Large intestine (tissue), 3 donors: ENCODE measurements at regions not wholly inside any gene's neighbourhood (a gene's known extent, or its start where the extent isn't known, plus 50 kb on each side); places are given as distances from the start of the nearest gene placed in this dataset.

Experiments used
- DNase-seq, 2 donors: peaks; one replicate each; pipeline versions ENCODE4 v3.0.0 to v3.0.0-alpha.2; 2013
- H3K27ac ChIP-seq: one replicate; pipeline ENCODE4 v1.5.1; 2013; ENCODE audit warnings: low read length
- H3K27me3 ChIP-seq: 2 replicates; pipeline ENCODE4 v1.6.1; 2013; ENCODE audit warnings: low read length; ENCODE audit not compliant: control insufficient read depth, insufficient read depth
- H3K36me3 ChIP-seq: 2 replicates; pipeline ENCODE4 v1.6.1; 2013; ENCODE audit warnings: low read length; ENCODE audit not compliant: control insufficient read depth, insufficient read depth
- H3K4me1 ChIP-seq: one replicate; pipeline ENCODE4 v1.6.1; 2013; ENCODE audit warnings: low read length; ENCODE audit not compliant: control insufficient read depth, insufficient read depth
- H3K4me3 ChIP-seq: one replicate; pipeline ENCODE4 v1.5.1; 2013; ENCODE audit warnings: low read length
- H3K9me3 ChIP-seq: one replicate; pipeline ENCODE4 v1.6.1; 2013; ENCODE audit warnings: mild to moderate bottlenecking, low read depth, low read length, moderate library complexity; ENCODE audit not compliant: control insufficient read depth
- WGBS: methylation state at CpG from one replicate; pipeline ENCODE4 v1.1.5; 2013; ENCODE audit warnings: low lambda C conversion rate; ENCODE audit not compliant: insufficient coverage; 5-methylcytosine and 5-hydroxymethylcytosine counted together

GRCh38 chr11:26805001-26805400 is 83.1 kb upstream of the SLC5A12 start:
- H3K4me3 ChIP-seq = no peak overlapping the region
- no peaks in the 10 kb centered on the region for H3K27me3 ChIP-seq
- H3K27ac ChIP-seq = no peak overlapping the region
- H3K4me1 ChIP-seq = no peaks in the 10 kb centered on the region
- DNase-seq = no peak
- H3K36me3 ChIP-seq = no peaks in the 10 kb centered on the region
- no peaks in the 10 kb centered on the region for H3K9me3 ChIP-seq

- H3K27me3 ChIP-seq = no peaks in the 10 kb centered on the region
- WGBS = 67% methylated on average over 1 of the region's 1 CpG
- no peaks in the 10 kb centered on the region for H3K36me3 ChIP-seq
- H3K4me3 ChIP-seq = no peak overlapping the region
- no peak overlapping the region for H3K27ac ChIP-seq
- no peaks in the 10 kb centered on the region for H3K9me3 ChIP-seq
- DNase-seq = no peak
- H3K4me1 ChIP-seq = no peaks in the 10 kb centered on the region
These were observed 84.4 kb upstream of the SLC5A12 start for GRCh38 chr11:26806219-26806618.

- Histone ChIP-seq H3K4me3 (no peak overlapping the region), H3K4me1 (no peaks in the 10 kb centered on the region), H3K27ac (no peak overlapping the region), H3K27me3 (no peaks in the 10 kb centered on the region), H3K36me3 (no peaks in the 10 kb centered on the region), H3K9me3 (peaks cover 8% of the 10 kb centered on the region)
- no CpG with 5 or more reads among the region's 1 CpG for WGBS
- DNase-seq = no peak
These were observed 98.9 kb upstream of the SLC5A12 start for GRCh38 chr11:26820739-26821138.

GRCh38 chr11:26823963-26824362 is 102.1 kb upstream of the SLC5A12 start:
- Histone ChIP-seq H3K27me3 (no peaks in the 10 kb centered on the region), H3K4me3 (no peak overlapping the region), H3K9me3 (peaks cover 8% of the 10 kb centered on the region), H3K4me1 (no peaks in the 10 kb centered on the region), H3K36me3 (no peaks in the 10 kb centered on the region), H3K27ac (no peak overlapping the region)
- DNase-seq = no peak
- WGBS = 88% methylated on average over 1 of the region's 2 CpGs

GRCh38 chr11:26827567-26828081 is 105.8 kb upstream of the SLC5A12 start:
- Histone ChIP-seq H3K4me3 (no peak overlapping the region), H3K4me1 (no peaks in the 10 kb centered on the region), H3K27me3 (no peaks in the 10 kb centered on the region), H3K9me3 (peaks cover 8% of the 10 kb centered on the region), H3K27ac (no peak overlapping the region), H3K36me3 (no peaks in the 10 kb centered on the region)
- DNase-seq = peak; percentile 2 to 16
- WGBS = no CpG with 5 or more reads among the region's 10 CpGs

- 71% methylated on average over 1 of the region's 2 CpGs for WGBS
- no peaks in the 10 kb centered on the region for H3K27me3 ChIP-seq
- H3K36me3 ChIP-seq = no peaks in the 10 kb centered on the region
- H3K9me3 ChIP-seq = peaks cover 8% of the 10 kb centered on the region
- no peaks in the 10 kb centered on the region for H3K4me1 ChIP-seq
- no peak overlapping the region for H3K4me3 ChIP-seq
- no peak overlapping the region for H3K27ac ChIP-seq
- peak in 1 of 2 donors; percentile 6 for DNase-seq
These were observed 106.4 kb upstream of the SLC5A12 start for GRCh38 chr11:26828288-26828687.

- Histone ChIP-seq H3K4me1 (no peaks in the 10 kb centered on the region), H3K27ac (no peak overlapping the region), H3K36me3 (no peaks in the 10 kb centered on the region), H3K9me3 (no peaks in the 10 kb centered on the region), H3K27me3 (no peaks in the 10 kb centered on the region), H3K4me3 (no peak overlapping the region)
- no peak for DNase-seq
- 100% methylated on average over 1 of the region's 1 CpG for WGBS
These were observed 108.4 kb upstream of the SLC5A12 start for GRCh38 chr11:26830218-26830617.

GRCh38 chr11:26830757-26831156 is 108.9 kb upstream of the SLC5A12 start:
- H3K27me3 ChIP-seq = no peaks in the 10 kb centered on the region
- H3K4me3 ChIP-seq = no peak overlapping the region
- no peaks in the 10 kb centered on the region for H3K9me3 ChIP-seq
- no peak overlapping the region for H3K27ac ChIP-seq
- no peaks in the 10 kb centered on the region for H3K36me3 ChIP-seq
- no peaks in the 10 kb centered on the region for H3K4me1 ChIP-seq
- DNase-seq = no peak

- no peaks in the 10 kb centered on the region for H3K27me3 ChIP-seq
- no peak overlapping the region for H3K27ac ChIP-seq
- no peaks in the 10 kb centered on the region for H3K9me3 ChIP-seq
- no peak for DNase-seq
- no peaks in the 10 kb centered on the region for H3K36me3 ChIP-seq
- no peak overlapping the region for H3K4me3 ChIP-seq
- no peaks in the 10 kb centered on the region for H3K4me1 ChIP-seq
These were observed 112.7 kb upstream of the SLC5A12 start for GRCh38 chr11:26834601-26835000.

GRCh38 chr11:26835611-26836010 is 113.8 kb upstream of the SLC5A12 start:
- WGBS = no CpG with 5 or more reads among the region's 3 CpGs
- Histone ChIP-seq H3K9me3 (no peaks in the 10 kb centered on the region), H3K36me3 (no peaks in the 10 kb centered on the region), H3K4me3 (no peak overlapping the region), H3K4me1 (no peaks in the 10 kb centered on the region), H3K27me3 (no peaks in the 10 kb centered on the region), H3K27ac (no peak overlapping the region)
- DNase-seq = no peak

- WGBS = 100% methylated on average over 1 of the region's 2 CpGs
- H3K27ac ChIP-seq = no peak overlapping the region
- no peaks in the 10 kb centered on the region for H3K27me3 ChIP-seq
These were observed 115.3 kb upstream of the SLC5A12 start for GRCh38 chr11:26837154-26837553.

More at GRCh38 chr11:26837154-26837553, 115.3 kb upstream of the SLC5A12 start:
- no peaks in the 10 kb centered on the region for H3K4me1 ChIP-seq
- no peaks in the 10 kb centered on the region for H3K9me3 ChIP-seq
- no peaks in the 10 kb centered on the region for H3K36me3 ChIP-seq
- no peak overlapping the region for H3K4me3 ChIP-seq
- no peak for DNase-seq
